Adipose tissue (tissue), 3 donors: ENCODE measurements at regions not wholly inside any gene's neighbourhood (a gene's known extent, or its start where the extent isn't known, plus 50 kb on each side); places are given as distances from the start of the nearest gene placed in this dataset.

ENCODE experiments used
- H3K27ac ChIP-seq: one replicate; pipeline ENCODE4 v1.5.1; 2013; ENCODE audit warnings: low read depth, low read length
- WGBS, 3 donors: extraction: QIAGEN DNeasy Blood & Tissue Kit; methylation state at CpG; one replicate each; pipeline ENCODE4 v1.1.7; 2013; 5-methylcytosine and 5-hydroxymethylcytosine counted together
- donor health status: healthy with polysubstance abuse.
- donor health status: Bipolar disorder and iron deficiency.
- donor health status: healthy.

- WGBS, 3 donors, result 86 to 95% (median 86%) methylated on average over 3 of the region's 3 CpGs
- no peak overlapping the region for H3K27ac ChIP-seq
These were observed 182.9 kb upstream of the NFIA start for GRCh38 chr1:60899464-60899863.

GRCh38 chr1:60898987-60899386 is 183.4 kb upstream of the NFIA start:
- 89 to 95% (median 90%) methylated on average over 4 of the region's 4 CpGs for WGBS, 3 donors
- H3K27ac ChIP-seq, result no peak overlapping the region

- no peak overlapping the region for H3K27ac ChIP-seq
- 33 to 73% (median 64%) methylated on average over 4 of the region's 4 CpGs for WGBS, 3 donors
These were observed 183.9 kb upstream of the NFIA start for GRCh38 chr1:60898413-60898812.

GRCh38 chr1:60896701-60897363 is 185.5 kb upstream of the NFIA start:
- H3K27ac ChIP-seq, result no peak overlapping the region
- WGBS, 3 donors, result 85 to 95% (median 88%) methylated on average over 14 of the region's 14 CpGs

GRCh38 chr1:60895701-60896100 is 186.7 kb upstream of the NFIA start:
- H3K27ac ChIP-seq, result no peak overlapping the region
- 72 to 78% (median 76%) methylated on average over 3 of the region's 3 CpGs for WGBS, 3 donors

GRCh38 chr1:60895252-60895651 is 187.1 kb upstream of the NFIA start:
- no peak overlapping the region for H3K27ac ChIP-seq
- 79 to 82% (median 79%) methylated on average over 6 of the region's 6 CpGs for WGBS, 3 donors

- H3K27ac ChIP-seq, result no peak overlapping the region
- WGBS, 3 donors, result 49 to 95% (median 93%) methylated on average over 2 of the region's 2 CpGs
These were observed 187.6 kb upstream of the NFIA start for GRCh38 chr1:60894741-60895140.

- 35 to 95% (median 92%) methylated on average over 3 of the region's 3 CpGs for WGBS, 3 donors
These were observed 188.2 kb upstream of the NFIA start for GRCh38 chr1:60894130-60894529.

GRCh38 chr1:60893136-60893930 is 189.0 kb upstream of the NFIA start:
- no peak overlapping the region for H3K27ac ChIP-seq
- WGBS, 3 donors, result 32 to 70% (median 65%) methylated on average over 11 of the region's 11 CpGs

More at GRCh38 chr1:60894130-60894529, 188.2 kb upstream of the NFIA start:
- H3K27ac ChIP-seq, result no peak overlapping the region

GRCh38 chr1:60891765-60892164 is 190.6 kb upstream of the NFIA start:
- 75 to 96% (median 95%) methylated on average over 3 of the region's 3 CpGs for WGBS, 3 donors
- H3K27ac ChIP-seq, result no peak overlapping the region

- H3K27ac ChIP-seq, result no peak overlapping the region
- 86 to 90% (median 89%) methylated on average over 6 of the region's 6 CpGs for WGBS, 3 donors
These were observed 191.1 kb upstream of the NFIA start for GRCh38 chr1:60891281-60891680.

GRCh38 chr1:60890664-60891063 is 191.7 kb upstream of the NFIA start:
- H3K27ac ChIP-seq, result no peak overlapping the region

GRCh38 chr1:60889709-60890108 is 192.7 kb upstream of the NFIA start:
- 90 to 94% (median 92%) methylated on average over 2 of the region's 2 CpGs for WGBS, 3 donors
- H3K27ac ChIP-seq, result no peak overlapping the region

GRCh38 chr1:60888126-60888525 is 194.2 kb upstream of the NFIA start:
- 80 to 90% (median 86%) methylated on average over 3 of the region's 3 CpGs for WGBS, 3 donors
- H3K27ac ChIP-seq, result no peak overlapping the region

GRCh38 chr1:60886793-60887331 is 195.5 kb upstream of the NFIA start:
- H3K27ac ChIP-seq, result no peak overlapping the region
- WGBS, 3 donors, result 63 to 70% (median 63%) methylated on average over 6 of the region's 6 CpGs

- 95 to 100% (median 96%) methylated on average over 1 of the region's 1 CpG for WGBS, 3 donors
- H3K27ac ChIP-seq, result no peak overlapping the region
These were observed 196.3 kb upstream of the NFIA start for GRCh38 chr1:60886090-60886489.

GRCh38 chr1:60880202-60880601 is 202.2 kb upstream of the NFIA start:
- no peak overlapping the region for H3K27ac ChIP-seq
- WGBS, 3 donors, result 96 to 100% (median 98%) methylated on average over 2 of the region's 2 CpGs

GRCh38 chr1:60878323-60878722 is 204.0 kb upstream of the NFIA start:
- 41 to 88% (median 66%) methylated on average over 1 of the region's 1 CpG for WGBS, 3 donors
- no peak overlapping the region for H3K27ac ChIP-seq

GRCh38 chr1:60877376-60877775 is 205.0 kb upstream of the NFIA start:
- WGBS, 3 donors, result 91 to 94% (median 92%) methylated on average over 6 of the region's 6 CpGs
- no peak overlapping the region for H3K27ac ChIP-seq

GRCh38 chr1:60876952-60877351 is 205.4 kb upstream of the NFIA start:
- no peak overlapping the region for H3K27ac ChIP-seq
- 89 to 93% (median 90%) methylated on average over 1 of the region's 1 CpG for WGBS, 3 donors
